HCT116 (cell line): ENCODE measurements at regions not wholly inside any gene's neighbourhood (a gene's known extent, or its start where the extent isn't known, plus 50 kb on each side); places are given as distances from the start of the nearest gene placed in this dataset.

Experiments
- CEBPB ChIP-seq: IDR thresholded peaks from 2 replicates; pipeline ENCODE4 v1.6.1; 2012; ENCODE audit warnings: low read depth
- EGR1 ChIP-seq: IDR thresholded peaks from 2 replicates; pipeline ENCODE4 v1.6.1; 2012; ENCODE audit warnings: low read depth
- EZH2 ChIP-seq: fragments of 200-600 bp; sonication (generic); IDR thresholded peaks from 2 replicates; pipeline ENCODE4 v1.6.1; 2017; ENCODE audit warnings: antibody characterized with exemption, mixed run types
- EZH2phosphoT487 ChIP-seq: fragments of 200-600 bp; IDR thresholded peaks from 2 replicates; pipeline ENCODE4 v1.6.1; 2018; ENCODE audit warnings: antibody characterized with exemption, borderline replicate concordance
- FOSL1 ChIP-seq: IDR thresholded peaks from 2 replicates; pipeline ENCODE4 v1.6.1; 2012; ENCODE audit warnings: low read depth
- JUND ChIP-seq: IDR thresholded peaks from 2 replicates; pipeline ENCODE4 v1.6.1; 2012
- POLR2A ChIP-seq: IDR thresholded peaks from 2 replicates; pipeline ENCODE4 v1.7.0; 2011; ENCODE audit warnings: borderline replicate concordance; ENCODE audit not compliant: insufficient read depth, insufficient read length; ENCODE audit errors: extremely low read depth
- POLR2AphosphoS5 ChIP-seq: IDR thresholded peaks from 2 replicates; pipeline ENCODE4 v1.6.1; 2011; ENCODE audit warnings: mild to moderate bottlenecking, low read depth, low read length, moderate library complexity
- SIN3A ChIP-seq: IDR thresholded peaks from 2 replicates; pipeline ENCODE4 v1.6.1; 2012; ENCODE audit warnings: low read depth
- SP1 ChIP-seq: IDR thresholded peaks from 2 replicates; pipeline ENCODE4 v1.6.1; 2012; ENCODE audit warnings: low read depth
- YY1 ChIP-seq: IDR thresholded peaks from 2 replicates; pipeline ENCODE4 v1.6.1; 2011; ENCODE audit warnings: low read length, low read depth, moderate library complexity, mild to moderate bottlenecking; ENCODE audit not compliant: insufficient replicate concordance; ENCODE audit errors: extremely low read depth
- ZFX ChIP-seq: fragments of 450-650 bp; IDR thresholded peaks from 2 replicates; pipeline ENCODE4 v1.6.1; 2017
- ZNF274 ChIP-seq: fragments of 200-500 bp; sonication (Bioruptor generic); IDR thresholded peaks from 2 replicates; pipeline ENCODE4 v1.6.1; 2014; ENCODE audit warnings: mild to moderate bottlenecking, low read depth, low read length, inconsistent platforms
- TF ChIP-seq, protein P1 (sequence below), 3 experiments: fragments of 200-600 bp in 1 of 3; sonication (generic) in 1 of 3; IDR thresholded peaks in 2 of 3; conservative IDR thresholded peaks in 1 of 3; 2 replicates each; pipeline ENCODE4 v1.5.1; 2012 to 2017; ENCODE audit warnings: low read depth in 2 of 3, low read length in 2 of 3, antibody characterized with exemption in 1 of 3, borderline replicate concordance in 1 of 3, control low read depth in 1 of 3, mild to moderate bottlenecking in 1 of 3, mixed read lengths in 1 of 3, mixed run types in 1 of 3, moderate library complexity in 1 of 3; ENCODE audit not compliant: insufficient read depth in 1 of 3

DNA sequence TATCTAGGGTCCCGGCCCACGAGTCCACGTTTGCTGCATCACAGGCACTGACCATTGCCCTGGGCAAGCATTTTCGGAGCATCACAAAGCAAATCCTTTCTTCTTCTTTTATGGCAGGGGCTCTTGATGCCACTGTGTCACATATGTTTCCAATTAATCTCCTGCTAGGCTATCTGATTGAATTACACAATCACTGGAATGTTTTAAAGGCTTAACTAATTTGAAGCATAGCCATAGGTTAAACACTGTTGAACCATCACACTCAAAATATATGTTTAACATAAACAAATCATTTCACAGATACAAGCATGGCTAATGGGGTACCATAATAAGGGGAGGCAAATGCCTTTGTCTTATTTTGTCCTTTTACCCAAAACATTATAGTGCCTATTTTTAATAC is 338.3 kb downstream of the POU4F1 start:
- TF ChIP-seq CEBPB: no peak
- no peak for TF ChIP-seq POLR2A
- TF ChIP-seq SIN3A: no peak
- TF ChIP-seq ZNF274: no peak
- no peak for TF ChIP-seq EZH2phosphoT487
- no peak for TF ChIP-seq JUND
- TF ChIP-seq, protein P1, sequence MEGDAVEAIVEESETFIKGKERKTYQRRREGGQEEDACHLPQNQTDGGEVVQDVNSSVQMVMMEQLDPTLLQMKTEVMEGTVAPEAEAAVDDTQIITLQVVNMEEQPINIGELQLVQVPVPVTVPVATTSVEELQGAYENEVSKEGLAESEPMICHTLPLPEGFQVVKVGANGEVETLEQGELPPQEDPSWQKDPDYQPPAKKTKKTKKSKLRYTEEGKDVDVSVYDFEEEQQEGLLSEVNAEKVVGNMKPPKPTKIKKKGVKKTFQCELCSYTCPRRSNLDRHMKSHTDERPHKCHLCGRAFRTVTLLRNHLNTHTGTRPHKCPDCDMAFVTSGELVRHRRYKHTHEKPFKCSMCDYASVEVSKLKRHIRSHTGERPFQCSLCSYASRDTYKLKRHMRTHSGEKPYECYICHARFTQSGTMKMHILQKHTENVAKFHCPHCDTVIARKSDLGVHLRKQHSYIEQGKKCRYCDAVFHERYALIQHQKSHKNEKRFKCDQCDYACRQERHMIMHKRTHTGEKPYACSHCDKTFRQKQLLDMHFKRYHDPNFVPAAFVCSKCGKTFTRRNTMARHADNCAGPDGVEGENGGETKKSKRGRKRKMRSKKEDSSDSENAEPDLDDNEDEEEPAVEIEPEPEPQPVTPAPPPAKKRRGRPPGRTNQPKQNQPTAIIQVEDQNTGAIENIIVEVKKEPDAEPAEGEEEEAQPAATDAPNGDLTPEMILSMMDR (IDR thresholded peaks at IDR 0.05 in 2 of 3, conservative IDR thresholded peaks at IDR 0.05 in 1 of 3; ENCODE audit: borderline replicate concordance in 1 of 3, insufficient read depth in 1 of 3, low read depth in 2 of 3, low read length in 2 of 3): no peak
- TF ChIP-seq POLR2AphosphoS5: no peak
- TF ChIP-seq FOSL1: no peak
- no peak for TF ChIP-seq ZFX
- no peak for TF ChIP-seq EZH2
- TF ChIP-seq SP1: no peak
- TF ChIP-seq EGR1: no peak
- TF ChIP-seq YY1: no peak
